Hepatocyte (in vitro differentiated cells): ENCODE measurements at regions not wholly inside any gene's neighbourhood (a gene's known extent, or its start where the extent isn't known, plus 50 kb on each side); places are given as distances from the start of the nearest gene placed in this dataset.

ENCODE experiments used
- DNase-seq: peaks from one replicate; pipeline ENCODE4 v3.0.0-alpha.2; 2016; ENCODE audit warnings: low spot score
- H2AFZ ChIP-seq: fragments of 200-600 bp; sonication (generic); 2 replicates; pipeline ENCODE4 v1.6.0; 2016; ENCODE audit warnings: antibody characterized with exemption, mild to moderate bottlenecking
- H3K27ac ChIP-seq: fragments of 200-600 bp; sonication (generic); 2 replicates; pipeline ENCODE4 v1.5.1; 2016; ENCODE audit warnings: mild to moderate bottlenecking
- H3K27me3 ChIP-seq: fragments of 200-600 bp; sonication (generic); 2 replicates; pipeline ENCODE4 v1.6.1; 2016
- H3K36me3 ChIP-seq: fragments of 200-600 bp; sonication (generic); replicated peaks from 2 replicates; pipeline ENCODE4 v1.5.1; 2016; ENCODE audit warnings: low read depth; ENCODE audit not compliant: insufficient read depth
- H3K4me1 ChIP-seq: fragments of 200-600 bp; sonication (generic); 2 replicates; pipeline ENCODE4 v1.5.1; 2016; ENCODE audit warnings: mild to moderate bottlenecking, moderate library complexity; ENCODE audit not compliant: insufficient read depth
- H3K4me2 ChIP-seq: fragments of 200-600 bp; sonication (generic); 2 replicates; pipeline ENCODE4 v1.6.0; 2016
- H3K4me3 ChIP-seq: fragments of 200-600 bp; sonication (generic); 2 replicates; pipeline ENCODE4 v1.5.1; 2016; ENCODE audit warnings: mild to moderate bottlenecking
- H3K79me2 ChIP-seq: fragments of 200-600 bp; sonication (generic); 2 replicates; pipeline ENCODE4 v1.6.0; 2017; ENCODE audit warnings: mild to moderate bottlenecking
- H3K9me2 ChIP-seq: fragments of 200-600 bp; sonication (generic); replicated peaks from 2 replicates; pipeline ENCODE4 v1.6.0; 2017; ENCODE audit warnings: mild to moderate bottlenecking; ENCODE audit not compliant: insufficient read depth
- H3K9me3 ChIP-seq: fragments of 200-600 bp; sonication (generic); 2 replicates; pipeline ENCODE4 v1.5.1; 2016; ENCODE audit warnings: low read depth, mild to moderate bottlenecking
- H4K20me1 ChIP-seq: fragments of 200-600 bp; sonication (generic); 2 replicates; pipeline ENCODE4 v1.6.0; 2016; ENCODE audit warnings: mild to moderate bottlenecking; ENCODE audit not compliant: insufficient read depth, poor library complexity, severe bottlenecking
- EZH2 ChIP-seq: fragments of 200-600 bp; sonication (generic); IDR thresholded peaks from 2 replicates; pipeline ENCODE4 v1.6.1; 2016; ENCODE audit warnings: antibody characterized with exemption, mild to moderate bottlenecking, borderline replicate concordance
- EZH2phosphoT487 ChIP-seq: fragments of 200-600 bp; sonication (generic); IDR thresholded peaks from one replicate; pipeline ENCODE4 v1.6.1; 2018; ENCODE audit warnings: antibody characterized with exemption, mild to moderate bottlenecking, low read depth, moderate library complexity; ENCODE audit not compliant: unreplicated experiment, severe bottlenecking
- WGBS: methylation state at CpG from one replicate; pipeline ENCODE4 v1.1.6; 2016; ENCODE audit warnings: low lambda C conversion rate; ENCODE audit errors: missing lambda C conversion rate; 5-methylcytosine and 5-hydroxymethylcytosine counted together
- TF ChIP-seq, protein P1 (sequence below): fragments of 200-600 bp; sonication (generic); IDR thresholded peaks from 2 replicates; pipeline ENCODE4 v1.5.1; 2016; ENCODE audit warnings: antibody characterized with exemption, mild to moderate bottlenecking; ENCODE audit not compliant: poor library complexity

DNA sequence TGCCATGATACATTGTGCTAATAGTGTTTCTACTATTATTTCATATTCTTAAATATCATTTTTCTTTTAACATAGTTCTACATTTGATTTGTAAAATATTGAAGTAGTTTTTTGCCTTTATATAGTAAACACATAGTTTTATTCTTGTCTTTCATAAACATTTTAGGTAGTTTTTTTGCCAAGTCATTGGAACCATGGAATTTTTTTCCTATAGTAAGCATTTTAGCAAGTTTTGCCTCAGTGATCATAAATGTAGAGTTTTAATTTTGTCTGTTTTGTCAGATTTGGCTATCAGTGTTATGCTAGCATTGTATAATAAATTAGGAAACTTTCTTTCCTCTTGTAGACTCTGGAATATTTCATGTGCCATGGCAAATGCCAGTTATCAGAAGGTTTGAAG lies 137.1 kb upstream of the LPAR1 start:
- Histone ChIP-seq H4K20me1 (no peaks in the 10 kb centered on the region), H2AFZ (no peak overlapping the region), H3K36me3 (no peaks in the 10 kb centered on the region), H3K9me2 (no peaks in the 10 kb centered on the region), H3K4me2 (no peak overlapping the region), H3K4me3 (no peak overlapping the region), H3K27me3 (no peaks in the 10 kb centered on the region), H3K27ac (no peak overlapping the region), H3K79me2 (no peaks in the 10 kb centered on the region), H3K4me1 (no peaks in the 10 kb centered on the region), H3K9me3 (no peaks in the 10 kb centered on the region)
- no peak for DNase-seq
- TF ChIP-seq, protein P1, sequence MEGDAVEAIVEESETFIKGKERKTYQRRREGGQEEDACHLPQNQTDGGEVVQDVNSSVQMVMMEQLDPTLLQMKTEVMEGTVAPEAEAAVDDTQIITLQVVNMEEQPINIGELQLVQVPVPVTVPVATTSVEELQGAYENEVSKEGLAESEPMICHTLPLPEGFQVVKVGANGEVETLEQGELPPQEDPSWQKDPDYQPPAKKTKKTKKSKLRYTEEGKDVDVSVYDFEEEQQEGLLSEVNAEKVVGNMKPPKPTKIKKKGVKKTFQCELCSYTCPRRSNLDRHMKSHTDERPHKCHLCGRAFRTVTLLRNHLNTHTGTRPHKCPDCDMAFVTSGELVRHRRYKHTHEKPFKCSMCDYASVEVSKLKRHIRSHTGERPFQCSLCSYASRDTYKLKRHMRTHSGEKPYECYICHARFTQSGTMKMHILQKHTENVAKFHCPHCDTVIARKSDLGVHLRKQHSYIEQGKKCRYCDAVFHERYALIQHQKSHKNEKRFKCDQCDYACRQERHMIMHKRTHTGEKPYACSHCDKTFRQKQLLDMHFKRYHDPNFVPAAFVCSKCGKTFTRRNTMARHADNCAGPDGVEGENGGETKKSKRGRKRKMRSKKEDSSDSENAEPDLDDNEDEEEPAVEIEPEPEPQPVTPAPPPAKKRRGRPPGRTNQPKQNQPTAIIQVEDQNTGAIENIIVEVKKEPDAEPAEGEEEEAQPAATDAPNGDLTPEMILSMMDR: no peak

DNA sequence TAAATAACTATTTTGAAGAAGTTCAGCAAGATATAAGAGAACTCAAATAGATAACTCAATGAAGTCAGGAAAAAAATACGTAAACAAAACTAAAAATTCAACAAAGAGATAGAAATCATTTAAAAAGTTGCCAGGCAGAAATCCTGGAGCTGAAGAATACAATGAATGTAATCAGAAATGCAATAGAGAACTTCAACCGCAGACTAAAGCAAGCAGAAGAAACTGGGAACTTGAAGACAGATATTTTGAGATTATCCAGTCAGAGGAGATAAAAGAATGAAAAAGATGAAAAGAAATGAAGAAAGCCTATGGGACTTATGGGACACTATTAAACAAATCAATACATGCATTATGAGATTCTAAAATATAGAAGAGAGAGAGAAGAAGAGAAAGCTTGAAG lies 129.1 kb upstream of the LPAR1 start:
- Histone ChIP-seq H3K27ac (no peak overlapping the region), H3K27me3 (no peaks in the 10 kb centered on the region), H3K79me2 (no peaks in the 10 kb centered on the region), H4K20me1 (no peaks in the 10 kb centered on the region), H3K4me3 (no peak overlapping the region), H3K4me1 (no peaks in the 10 kb centered on the region), H3K9me3 (no peaks in the 10 kb centered on the region), H3K4me2 (no peak overlapping the region), H3K36me3 (no peaks in the 10 kb centered on the region), H3K9me2 (no peaks in the 10 kb centered on the region), H2AFZ (no peak overlapping the region)
- no peak for DNase-seq
- TF ChIP-seq, protein P1: no peak
- 95% methylated on average over 2 of the region's 2 CpGs for WGBS

DNA sequence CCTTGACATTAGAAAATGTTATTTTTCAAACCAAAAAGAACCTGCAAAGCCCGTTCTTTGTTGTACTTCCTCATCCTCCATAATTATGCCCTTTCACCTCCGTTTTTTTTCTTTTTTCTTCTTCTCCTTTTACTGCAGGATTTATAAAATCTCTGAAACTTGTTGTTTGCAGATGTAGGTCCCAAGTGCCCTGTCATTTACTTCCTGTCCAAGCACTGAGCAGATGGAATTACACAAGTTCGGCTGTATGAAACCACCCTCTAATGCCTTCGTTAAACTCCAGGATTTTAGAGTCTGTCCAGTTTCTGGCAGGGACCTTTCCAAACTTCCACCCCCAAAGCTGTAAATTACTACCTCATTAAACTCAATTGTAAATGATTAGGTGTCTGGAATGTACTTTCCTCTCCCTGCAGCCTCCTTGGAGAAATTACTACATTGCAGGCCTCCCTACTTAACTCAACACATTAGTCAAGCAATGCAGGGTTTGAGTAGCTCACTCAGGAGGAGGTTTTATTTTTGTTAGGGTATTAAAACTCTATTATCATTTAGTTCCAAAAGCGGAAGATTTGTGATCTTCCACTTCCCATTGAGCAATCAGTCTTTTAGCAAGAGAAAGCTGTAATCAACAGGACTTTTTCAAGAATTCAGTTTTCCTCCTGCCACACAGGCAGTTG lies 125.6 kb upstream of the LPAR1 start:
- Histone ChIP-seq H3K27ac (no peak overlapping the region), H3K4me1 (no peaks in the 10 kb centered on the region), H3K27me3 (no peaks in the 10 kb centered on the region), H3K9me2 (no peaks in the 10 kb centered on the region), H3K36me3 (no peaks in the 10 kb centered on the region), H3K4me3 (no peak overlapping the region), H2AFZ (no peak overlapping the region), H4K20me1 (no peaks in the 10 kb centered on the region), H3K79me2 (no peaks in the 10 kb centered on the region), H3K9me3 (no peaks in the 10 kb centered on the region), H3K4me2 (no peak overlapping the region)
- DNase-seq: no peak
- 53% methylated on average over 5 of the region's 5 CpGs for WGBS
- TF ChIP-seq EZH2phosphoT487 (no peak), EZH2 (no peak)
- TF ChIP-seq, protein P1: no peak

DNA sequence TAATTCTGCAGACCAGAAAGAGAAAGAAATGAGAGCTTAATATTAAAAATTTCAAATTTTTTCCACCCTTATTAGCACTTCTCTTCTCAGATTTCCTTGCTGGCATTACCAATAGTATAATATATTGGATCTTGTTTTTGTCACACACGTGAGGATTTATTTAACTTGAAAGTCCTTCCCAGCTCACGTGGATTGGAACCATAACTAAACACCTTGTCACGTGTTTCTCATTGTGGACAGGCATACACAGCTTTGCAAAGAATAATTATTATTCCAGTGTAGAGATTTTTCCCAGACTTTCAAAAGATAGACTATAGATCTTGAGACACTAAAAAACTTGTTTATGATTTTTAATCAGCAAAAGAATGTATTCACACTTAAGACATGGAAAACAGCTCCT lies 123.8 kb upstream of the LPAR1 start:
- TF ChIP-seq, protein P1: no peak
- TF ChIP-seq EZH2 (no peak), EZH2phosphoT487 (no peak)
- Histone ChIP-seq H3K36me3 (no peaks in the 10 kb centered on the region), H3K4me1 (no peaks in the 10 kb centered on the region), H3K9me3 (no peaks in the 10 kb centered on the region), H2AFZ (no peak overlapping the region), H3K27ac (no peak overlapping the region), H3K9me2 (no peaks in the 10 kb centered on the region), H3K79me2 (no peaks in the 10 kb centered on the region), H3K4me2 (no peak overlapping the region), H4K20me1 (no peaks in the 10 kb centered on the region), H3K27me3 (no peaks in the 10 kb centered on the region), H3K4me3 (no peak overlapping the region)
- no peak for DNase-seq
- WGBS: 69% methylated on average over 3 of the region's 3 CpGs
